ES-I3 (cell line): ENCODE measurements at regions not wholly inside any gene's neighbourhood (a gene's known extent, or its start where the extent isn't known, plus 50 kb on each side); places are given as distances from the start of the nearest gene placed in this dataset.

Experiments used
- H3K36me3 ChIP-seq: 2 replicates; pipeline ENCODE4 v1.6.1; 2013; ENCODE audit warnings: mild to moderate bottlenecking, low read length, control low read depth, moderate library complexity; ENCODE audit not compliant: insufficient read depth
- H3K4me1 ChIP-seq: 2 replicates; pipeline ENCODE4 v1.6.1; 2013; ENCODE audit warnings: mild to moderate bottlenecking, control low read depth, low read length; ENCODE audit not compliant: insufficient read depth
- H3K9ac ChIP-seq: 2 replicates; pipeline ENCODE4 v1.6.1; 2013; ENCODE audit warnings: low read depth, mild to moderate bottlenecking, low read length, moderate library complexity
- H3K9me3 ChIP-seq: 2 replicates; pipeline ENCODE4 v1.6.1; 2013; ENCODE audit warnings: mild to moderate bottlenecking, low read length, moderate library complexity; ENCODE audit not compliant: control insufficient read depth, insufficient read depth

- H3K4me1 ChIP-seq: no peaks in the 10 kb centered on the region
- no peaks in the 10 kb centered on the region for H3K9me3 ChIP-seq
- no peak overlapping the region for H3K9ac ChIP-seq
- H3K36me3 ChIP-seq: no peaks in the 10 kb centered on the region
These were observed 1138.1 kb upstream of the PRKX start for GRCh38 chrX:4851534-4851933.

- no peak overlapping the region for H3K9ac ChIP-seq
- H3K36me3 ChIP-seq: no peaks in the 10 kb centered on the region
- H3K9me3 ChIP-seq: no peaks in the 10 kb centered on the region
- H3K4me1 ChIP-seq: no peaks in the 10 kb centered on the region
These were observed 1136.9 kb upstream of the PRKX start for GRCh38 chrX:4850312-4850711.

GRCh38 chrX:4844376-4844775 is 1130.9 kb upstream of the PRKX start:
- no peaks in the 10 kb centered on the region for H3K9me3 ChIP-seq
- H3K4me1 ChIP-seq: no peaks in the 10 kb centered on the region
- no peak overlapping the region for H3K9ac ChIP-seq
- no peaks in the 10 kb centered on the region for H3K36me3 ChIP-seq

GRCh38 chrX:4841216-4841745 is 1127.8 kb upstream of the PRKX start:
- Histone ChIP-seq H3K36me3 (no peaks in the 10 kb centered on the region), H3K4me1 (no peaks in the 10 kb centered on the region), H3K9ac (no peak overlapping the region), H3K9me3 (no peaks in the 10 kb centered on the region)

GRCh38 chrX:4831574-4831973 is 1118.1 kb upstream of the PRKX start:
- Histone ChIP-seq H3K9ac (no peak overlapping the region), H3K9me3 (no peaks in the 10 kb centered on the region), H3K4me1 (no peaks in the 10 kb centered on the region), H3K36me3 (no peaks in the 10 kb centered on the region)

- H3K9me3 ChIP-seq: no peaks in the 10 kb centered on the region
- no peaks in the 10 kb centered on the region for H3K4me1 ChIP-seq
- H3K36me3 ChIP-seq: no peaks in the 10 kb centered on the region
- H3K9ac ChIP-seq: no peak overlapping the region
These were observed 1117.6 kb upstream of the PRKX start for GRCh38 chrX:4830880-4831557.

- Histone ChIP-seq H3K9me3 (no peaks in the 10 kb centered on the region), H3K36me3 (no peaks in the 10 kb centered on the region), H3K4me1 (no peaks in the 10 kb centered on the region), H3K9ac (no peak overlapping the region)
These were observed 1112.1 kb upstream of the PRKX start for GRCh38 chrX:4825550-4825949.

GRCh38 chrX:4809571-4809970 is 1096.1 kb upstream of the PRKX start:
- H3K9ac ChIP-seq: no peak overlapping the region
- no peaks in the 10 kb centered on the region for H3K4me1 ChIP-seq
- H3K36me3 ChIP-seq: no peaks in the 10 kb centered on the region
- 0 out of 2 replicates have a peak, but pooled peaks cover 4% of the 10 kb centered on the region for H3K9me3 ChIP-seq

- H3K4me1 ChIP-seq: no peaks in the 10 kb centered on the region
- no peaks in the 10 kb centered on the region for H3K36me3 ChIP-seq
- H3K9ac ChIP-seq: no peak overlapping the region
- 0 out of 2 replicates have a peak, but pooled peaks cover 4% of the 10 kb centered on the region for H3K9me3 ChIP-seq
These were observed 1092.1 kb upstream of the PRKX start for GRCh38 chrX:4805502-4805901.

GRCh38 chrX:4800756-4801155 is 1087.3 kb upstream of the PRKX start:
- Histone ChIP-seq H3K9me3 (no peaks in the 10 kb centered on the region), H3K36me3 (no peaks in the 10 kb centered on the region), H3K9ac (no peak overlapping the region), H3K4me1 (no peaks in the 10 kb centered on the region)

GRCh38 chrX:4787971-4788370 is 1074.5 kb upstream of the PRKX start:
- Histone ChIP-seq H3K36me3 (no peaks in the 10 kb centered on the region), H3K4me1 (no peaks in the 10 kb centered on the region), H3K9ac (no peak overlapping the region), H3K9me3 (peaks cover 2% of the 10 kb centered on the region; the same call in 1 of the 2 replicates)

- H3K36me3 ChIP-seq: no peaks in the 10 kb centered on the region
- no peaks in the 10 kb centered on the region for H3K9me3 ChIP-seq
- 0 out of 2 replicates have a peak, but pooled peaks cover 6% of the 10 kb centered on the region for H3K4me1 ChIP-seq
- H3K9ac ChIP-seq: no peak overlapping the region
These were observed 1051.4 kb upstream of the PRKX start for GRCh38 chrX:4764888-4765287.

GRCh38 chrX:4762196-4762595 is 1048.7 kb upstream of the PRKX start:
- Histone ChIP-seq H3K4me1 (0 out of 2 replicates have a peak, but pooled peaks cover 6% of the 10 kb centered on the region), H3K9ac (no peak overlapping the region), H3K9me3 (no peaks in the 10 kb centered on the region), H3K36me3 (no peaks in the 10 kb centered on the region)

- no peaks in the 10 kb centered on the region for H3K4me1 ChIP-seq
- no peaks in the 10 kb centered on the region for H3K36me3 ChIP-seq
- H3K9ac ChIP-seq: no peak overlapping the region
- no peaks in the 10 kb centered on the region for H3K9me3 ChIP-seq
These were observed 1041.6 kb upstream of the PRKX start for GRCh38 chrX:4754878-4755604.

- no peaks in the 10 kb centered on the region for H3K36me3 ChIP-seq
- H3K9ac ChIP-seq: no peak overlapping the region
- H3K9me3 ChIP-seq: no peaks in the 10 kb centered on the region; the same call in 1 of the 2 replicates
- H3K4me1 ChIP-seq: no peaks in the 10 kb centered on the region
These were observed 1027.6 kb upstream of the PRKX start for GRCh38 chrX:4741024-4741423.
